Nephron (organoid): ENCODE measurements at regions not wholly inside any gene's neighbourhood (a gene's known extent, or its start where the extent isn't known, plus 50 kb on each side); places are given as distances from the start of the nearest gene placed in this dataset.

Experiments
- H3K27ac Mint-ChIP-seq, 3 experiments: 2 replicates each; pipeline ENCODE4 v1.8.0; 2020; ENCODE audit warnings: mixed read lengths in 3 of 3, mild to moderate bottlenecking in 2 of 3, moderate library complexity in 1 of 3
- H3K27me3 Mint-ChIP-seq: 2 replicates; pipeline ENCODE4 v1.8.0; 2021; ENCODE audit warnings: low read depth, mild to moderate bottlenecking, moderate library complexity, mixed read lengths
- H3K36me3 Mint-ChIP-seq: 2 replicates; pipeline ENCODE4 v1.8.0; 2020; ENCODE audit warnings: low read depth, mixed read lengths
- H3K4me1 Mint-ChIP-seq: 2 replicates; pipeline ENCODE4 v1.8.0; 2020; ENCODE audit warnings: mixed read lengths
- H3K4me3 Mint-ChIP-seq, 3 experiments: 2 replicates each; pipeline ENCODE4 v1.8.0; 2020; ENCODE audit warnings: mild to moderate bottlenecking in 3 of 3, mixed read lengths in 3 of 3, moderate library complexity in 2 of 3
- H3K9me3 Mint-ChIP-seq: 2 replicates; pipeline ENCODE4 v1.8.0; 2020; ENCODE audit warnings: mixed read lengths
- TF ChIP-seq, protein P1 (sequence below), 3 experiments: fragments of 200-600 bp; sonication (generic); IDR thresholded peaks; one replicate each; pipeline ENCODE4 v1.5.0; 2021; ENCODE audit warnings: antibody characterized with exemption in 3 of 3; ENCODE audit not compliant: unreplicated experiment in 3 of 3

DNA sequence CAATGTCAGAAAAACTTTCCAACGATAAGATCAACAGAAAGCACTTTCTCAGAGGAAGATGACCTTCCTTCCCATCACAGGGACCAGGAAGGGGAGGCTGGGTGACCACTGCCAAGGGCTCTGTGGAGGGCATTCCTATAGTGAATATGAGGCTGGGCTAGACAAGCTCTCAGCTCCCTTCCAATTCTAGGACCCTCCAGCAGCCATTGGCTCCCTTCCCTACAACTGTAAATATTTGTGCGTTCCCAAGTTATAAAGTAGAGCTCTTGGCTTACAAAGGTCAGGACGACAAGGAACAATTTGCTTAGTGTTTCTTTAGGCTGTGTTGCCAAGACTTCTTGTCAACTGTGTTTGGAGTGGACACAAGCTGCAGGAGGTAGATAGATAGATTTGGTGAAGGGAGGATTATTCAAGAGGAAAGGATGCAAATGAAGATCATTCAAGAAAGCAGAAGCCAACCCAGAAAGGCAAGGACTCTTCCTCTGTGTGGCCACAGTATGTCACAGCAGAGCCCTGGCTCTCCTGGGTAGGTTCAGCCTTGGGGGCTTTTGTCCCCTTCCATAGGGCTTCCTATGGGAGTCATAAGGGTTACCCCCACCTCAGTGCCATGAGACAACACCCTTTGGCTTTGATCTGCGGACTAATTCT lies 223.6 kb upstream of the TLE3 start:
- Mint-ChIP-seq H3K9me3 (no peaks in the 10 kb centered on the region), H3K4me3 (peak overlapping the region in 1 of 3 experiments; percentile 42), H3K27me3 (peaks cover 5% of the 10 kb centered on the region), H3K27ac (peak overlapping the region; percentile 78 to 93 (median 91)), H3K36me3 (no peaks in the 10 kb centered on the region), H3K4me1 (peaks cover 78% of the 10 kb centered on the region)
- TF ChIP-seq, protein P1, sequence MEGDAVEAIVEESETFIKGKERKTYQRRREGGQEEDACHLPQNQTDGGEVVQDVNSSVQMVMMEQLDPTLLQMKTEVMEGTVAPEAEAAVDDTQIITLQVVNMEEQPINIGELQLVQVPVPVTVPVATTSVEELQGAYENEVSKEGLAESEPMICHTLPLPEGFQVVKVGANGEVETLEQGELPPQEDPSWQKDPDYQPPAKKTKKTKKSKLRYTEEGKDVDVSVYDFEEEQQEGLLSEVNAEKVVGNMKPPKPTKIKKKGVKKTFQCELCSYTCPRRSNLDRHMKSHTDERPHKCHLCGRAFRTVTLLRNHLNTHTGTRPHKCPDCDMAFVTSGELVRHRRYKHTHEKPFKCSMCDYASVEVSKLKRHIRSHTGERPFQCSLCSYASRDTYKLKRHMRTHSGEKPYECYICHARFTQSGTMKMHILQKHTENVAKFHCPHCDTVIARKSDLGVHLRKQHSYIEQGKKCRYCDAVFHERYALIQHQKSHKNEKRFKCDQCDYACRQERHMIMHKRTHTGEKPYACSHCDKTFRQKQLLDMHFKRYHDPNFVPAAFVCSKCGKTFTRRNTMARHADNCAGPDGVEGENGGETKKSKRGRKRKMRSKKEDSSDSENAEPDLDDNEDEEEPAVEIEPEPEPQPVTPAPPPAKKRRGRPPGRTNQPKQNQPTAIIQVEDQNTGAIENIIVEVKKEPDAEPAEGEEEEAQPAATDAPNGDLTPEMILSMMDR (IDR thresholded peaks at IDR 0.05; ENCODE audit: unreplicated experiment in 3 of 3), result no peak

DNA sequence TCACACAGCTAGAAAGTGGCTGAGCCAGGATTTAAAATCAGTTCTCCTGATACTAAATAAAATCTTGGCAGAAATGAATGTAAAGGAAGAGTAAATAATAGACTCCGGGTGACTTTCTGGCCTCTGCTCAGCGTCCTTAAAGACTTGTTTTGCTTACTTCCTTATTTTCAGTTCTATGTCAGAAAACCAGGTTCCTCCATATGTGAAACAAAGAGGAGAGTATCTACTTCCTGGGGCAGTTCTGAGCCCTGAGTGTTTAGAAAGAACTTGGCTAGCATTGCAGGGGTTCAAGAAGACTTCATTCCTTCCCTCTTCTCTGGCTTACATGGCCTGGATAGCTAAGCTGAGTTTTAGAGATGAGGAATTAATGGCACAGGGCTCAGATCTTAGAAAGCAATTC lies 222.8 kb upstream of the TLE3 start:
- H3K9me3 Mint-ChIP-seq, result no peaks in the 10 kb centered on the region
- peak overlapping the region; percentile 78 to 93 (median 91) for H3K27ac Mint-ChIP-seq
- TF ChIP-seq, protein P1 (IDR thresholded peaks at IDR 0.05; ENCODE audit: unreplicated experiment in 3 of 3), result no peak
- H3K27me3 Mint-ChIP-seq, result peaks cover 8% of the 10 kb centered on the region
- H3K4me3 Mint-ChIP-seq, result peak overlapping the region in 1 of 3 experiments; percentile 20
- peaks cover 85% of the 10 kb centered on the region for H3K4me1 Mint-ChIP-seq
- H3K36me3 Mint-ChIP-seq, result no peaks in the 10 kb centered on the region

DNA sequence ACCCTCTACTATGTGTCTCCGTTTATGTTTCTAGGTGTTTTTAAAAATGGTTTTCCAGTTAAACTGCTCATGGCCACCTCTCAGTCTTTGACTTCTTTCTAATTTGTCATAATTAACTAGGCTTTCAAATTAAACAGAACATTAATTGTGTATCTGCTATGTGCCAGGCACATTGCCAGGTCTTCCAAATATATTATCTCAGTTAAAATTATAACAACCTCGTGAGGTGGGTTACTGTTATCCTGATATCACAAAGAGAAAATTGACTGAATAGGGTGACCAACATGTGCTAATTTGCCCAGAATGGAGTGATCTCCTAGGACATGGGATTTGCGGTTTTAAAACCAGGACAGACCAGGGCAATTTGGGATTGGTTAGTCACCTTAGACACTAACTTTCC lies 222.4 kb upstream of the TLE3 start:
- no peak overlapping the region for H3K4me3 Mint-ChIP-seq
- H3K27me3 Mint-ChIP-seq, result peaks cover 8% of the 10 kb centered on the region
- peak overlapping the region; percentile 78 to 93 (median 91) for H3K27ac Mint-ChIP-seq
- no peaks in the 10 kb centered on the region for H3K36me3 Mint-ChIP-seq
- peaks cover 81% of the 10 kb centered on the region for H3K4me1 Mint-ChIP-seq
- TF ChIP-seq, protein P1 (IDR thresholded peaks at IDR 0.05; ENCODE audit: unreplicated experiment in 3 of 3), result no peak
- H3K9me3 Mint-ChIP-seq, result no peaks in the 10 kb centered on the region

DNA sequence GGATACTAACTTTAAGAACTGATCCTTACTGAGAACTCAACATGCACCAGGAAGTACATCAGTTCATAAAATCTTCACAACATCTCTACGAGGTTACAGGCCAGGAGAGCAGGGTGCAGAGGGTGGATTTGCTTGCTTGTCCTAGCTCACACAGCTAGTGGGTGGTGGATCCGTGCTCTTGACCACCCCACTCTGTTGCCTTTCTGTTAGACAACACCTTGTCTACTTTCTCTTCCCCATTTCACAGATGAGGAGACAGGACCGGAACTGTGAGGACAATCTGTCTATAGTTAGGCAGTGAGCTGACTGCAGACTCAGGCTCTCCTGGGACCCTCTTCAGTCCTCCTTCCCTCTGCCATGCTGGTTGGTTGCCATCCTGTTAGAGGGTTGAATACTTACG lies 221.7 kb upstream of the TLE3 start:
- no peaks in the 10 kb centered on the region for H3K36me3 Mint-ChIP-seq
- H3K27ac Mint-ChIP-seq, result peak overlapping the region; percentile 78 to 93 (median 91)
- no peaks in the 10 kb centered on the region for H3K9me3 Mint-ChIP-seq

DNA sequence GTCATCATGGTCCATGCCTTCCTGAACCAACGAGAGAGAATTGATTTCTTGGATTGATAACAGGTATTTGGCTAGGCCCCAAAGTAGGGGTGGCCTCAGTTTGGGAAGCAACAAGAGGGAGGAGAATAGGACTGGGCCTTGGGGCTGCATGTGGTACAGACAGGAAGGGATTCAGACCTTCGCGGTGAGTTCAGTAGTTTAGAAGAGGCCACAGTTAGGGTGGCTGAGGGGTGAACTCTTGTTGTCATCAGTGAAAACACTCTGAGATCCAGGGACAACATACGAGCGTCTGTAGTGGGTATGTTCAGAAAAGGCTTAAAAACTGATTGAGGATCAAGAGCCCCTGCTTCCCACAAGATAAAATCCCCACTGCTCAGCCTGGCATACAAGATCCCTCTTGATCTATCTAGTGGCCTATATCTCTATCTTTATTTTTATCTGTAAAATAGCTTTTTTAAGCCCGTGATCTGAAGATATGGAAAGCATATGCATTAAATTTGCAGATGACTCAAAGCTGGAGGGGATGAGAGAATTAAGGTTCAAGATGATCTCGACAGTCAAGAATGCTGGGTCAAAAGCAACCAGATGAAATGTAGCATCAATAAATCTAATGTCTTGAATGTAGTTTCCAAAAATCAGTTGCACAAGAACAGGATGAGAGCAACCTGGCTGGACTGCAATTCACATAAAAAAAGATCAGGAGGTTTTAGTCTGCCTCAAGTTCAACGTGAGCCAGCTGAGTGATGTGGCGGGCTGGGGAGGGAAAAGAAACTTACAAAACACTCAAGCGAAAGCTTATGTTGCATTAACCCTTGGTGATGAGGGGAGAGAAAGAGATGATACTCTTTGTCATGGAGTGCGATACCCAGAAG lies 221.1 kb upstream of the TLE3 start:
- Mint-ChIP-seq H3K9me3 (no peaks in the 10 kb centered on the region), H3K27me3 (peaks cover 8% of the 10 kb centered on the region), H3K4me3 (peak overlapping the region in 1 of 3 experiments; percentile 6), H3K27ac (peak overlapping the region; percentile 78 to 93 (median 91)), H3K36me3 (no peaks in the 10 kb centered on the region), H3K4me1 (peaks cover 69% of the 10 kb centered on the region)
- TF ChIP-seq, protein P1 (IDR thresholded peaks at IDR 0.05; ENCODE audit: unreplicated experiment in 3 of 3), result no peak

More for the DNA sequence above, 221.7 kb upstream of the TLE3 start:
- Mint-ChIP-seq H3K4me1 (peaks cover 75% of the 10 kb centered on the region), H3K4me3 (peak overlapping the region in 1 of 3 experiments; percentile 6), H3K27me3 (peaks cover 8% of the 10 kb centered on the region)
- TF ChIP-seq, protein P1 (IDR thresholded peaks at IDR 0.05; ENCODE audit: unreplicated experiment in 3 of 3), result no peak
